GM21381 (cell line): ENCODE measurements at regions not wholly inside any gene's neighbourhood (a gene's known extent, or its start where the extent isn't known, plus 50 kb on each side); places are given as distances from the start of the nearest gene placed in this dataset.
"Not testable (repeated sequence)": the region's sequence is repeated elsewhere in the genome, so short reads cannot be mapped to it uniquely, and the experiment has no call there.

Experiments
- ATAC-seq: cut with Tn5 transposase; IDR thresholded peaks from one replicate; pipeline ENCODE4 v1.9.1; 2021; ENCODE audit warnings: mild to moderate bottlenecking, moderate library complexity; ENCODE audit not compliant: unreplicated experiment

GRCh38 chr10:64528294-64529002 is 1007.2 kb downstream of the REEP3 start:
- no peak for ATAC-seq

- no peak for ATAC-seq
These were observed 1007.8 kb downstream of the REEP3 start for GRCh38 chr10:64529003-64529350.

GRCh38 chr10:64534616-64535015 is 1013.4 kb downstream of the REEP3 start:
- ATAC-seq: no peak

- ATAC-seq: no peak
These were observed 1014.1 kb downstream of the REEP3 start for GRCh38 chr10:64535131-64535867.

GRCh38 chr10:64537112-64537511 is 1015.9 kb downstream of the REEP3 start:
- ATAC-seq: no peak

- ATAC-seq: no peak
These were observed 1016.7 kb downstream of the REEP3 start for GRCh38 chr10:64537928-64538327.

GRCh38 chr10:64546073-64546472 is 1024.9 kb downstream of the REEP3 start:
- ATAC-seq: no peak

- no peak for ATAC-seq
These were observed 1026.0 kb downstream of the REEP3 start for GRCh38 chr10:64547168-64547567.

- no peak for ATAC-seq
These were observed 1034.5 kb downstream of the REEP3 start for GRCh38 chr10:64555666-64556065.

- ATAC-seq: no peak
These were observed 1037.1 kb downstream of the REEP3 start for GRCh38 chr10:64558094-64558835.

GRCh38 chr10:64571056-64571455 is 1049.9 kb downstream of the REEP3 start:
- no peak for ATAC-seq

- no peak for ATAC-seq
These were observed 1052.6 kb downstream of the REEP3 start for GRCh38 chr10:64573623-64574325.

- ATAC-seq: no peak
These were observed 1053.2 kb downstream of the REEP3 start for GRCh38 chr10:64574371-64574770.

GRCh38 chr10:64576497-64576896 is 1055.3 kb downstream of the REEP3 start:
- ATAC-seq: no peak

GRCh38 chr10:64578757-64579156 is 1057.6 kb downstream of the REEP3 start:
- ATAC-seq: not testable (repeated sequence)

- ATAC-seq: no peak
These were observed 1065.8 kb downstream of the REEP3 start for GRCh38 chr10:64586934-64587503.

GRCh38 chr10:64594072-64594471 is 1072.9 kb downstream of the REEP3 start:
- ATAC-seq: no peak

- no peak for ATAC-seq
These were observed 1077.4 kb downstream of the REEP3 start for GRCh38 chr10:64598600-64598999.

GRCh38 chr10:64601298-64601697 is 1080.1 kb downstream of the REEP3 start:
- no peak for ATAC-seq

- no peak for ATAC-seq
These were observed 1095.9 kb downstream of the REEP3 start for GRCh38 chr10:64617085-64617484.

- no peak for ATAC-seq
These were observed 1097.9 kb downstream of the REEP3 start for GRCh38 chr10:64619102-64619501.
